HEK293 (cell line): ENCODE measurements at regions not wholly inside any gene's neighbourhood (a gene's known extent, or its start where the extent isn't known, plus 50 kb on each side); places are given as distances from the start of the nearest gene placed in this dataset.

Experiments used
- CTCF ChIA-PET: fragments of 350-600 bp; formaldehyde crosslinking; extraction: SDS; loops from one replicate; lab custom pipeline; 2021; ENCODE audit warnings: antibody characterized with exemption; lab: Yijun Ruan, JAX
- POLR2A ChIA-PET: fragments of 300-600 bp; formaldehyde crosslinking; extraction: SDS; loops from one replicate; lab custom pipeline; 2020; ENCODE audit warnings: antibody characterized with exemption, inconsistent platforms; lab: Yijun Ruan, JAX
- H3K27ac ChIP-seq: fragments of 200-500 bp; sonication (Bioruptor generic); 2 replicates; pipeline ENCODE4 v1.5.1; 2014; ENCODE audit warnings: low read depth, low read length, control low read depth, inconsistent platforms; ENCODE audit errors: extremely low read depth
- H3K36me3 ChIP-seq, 2 experiments: fragments of 200-500 bp in 1 of 2; sonication (Bioruptor generic) in 1 of 2; 1 replicate in 1 of 2; 2 replicates in 1 of 2; pipeline ENCODE4 v1.5.1; 2014 to 2017; ENCODE audit warnings: inconsistent platforms in 2 of 2, low read length in 2 of 2; ENCODE audit not compliant: control insufficient read depth in 2 of 2, insufficient read depth in 1 of 2
- H3K4me1 ChIP-seq: fragments of 200-500 bp; sonication (Bioruptor generic); 2 replicates; pipeline ENCODE4 v1.5.1; 2014; ENCODE audit warnings: mild to moderate bottlenecking, low read length, inconsistent platforms; ENCODE audit not compliant: control insufficient read depth, insufficient read depth
- H3K4me3 ChIP-seq: 2 replicates; pipeline ENCODE4 v1.5.1; 2011; ENCODE audit warnings: low read depth, mild to moderate bottlenecking, control low read depth, low read length, moderate library complexity
- H3K9me3 ChIP-seq: fragments of 200-500 bp; sonication (Bioruptor generic); 2 replicates; pipeline ENCODE4 v1.5.1; 2014; ENCODE audit warnings: low read depth, low read length, inconsistent platforms; ENCODE audit not compliant: control insufficient read depth, insufficient read depth
- GFI1B ChIP-seq: fragments of 450-650 bp; formaldehyde crosslinking; IDR thresholded peaks from 2 replicates; pipeline ENCODE4 v1.5.1; 2016; ENCODE audit warnings: missing biosample characterization, missing genetic modification characterization
- HOXD13 ChIP-seq: sonication (generic); formaldehyde crosslinking; IDR thresholded peaks from 2 replicates; pipeline ENCODE4 v1.8.0; 2022; ENCODE audit warnings: missing genetic modification reagents, borderline replicate concordance
- KLF1 ChIP-seq: fragments of 450-650 bp; formaldehyde crosslinking; IDR thresholded peaks from 2 replicates; pipeline ENCODE4 v1.5.1; 2016; ENCODE audit warnings: missing biosample characterization, missing genetic modification characterization
- KLF8 ChIP-seq: fragments of 450-650 bp; formaldehyde crosslinking; IDR thresholded peaks from 2 replicates; pipeline ENCODE4 v1.5.1; 2016; ENCODE audit warnings: missing biosample characterization, missing genetic modification characterization
- KLF9 ChIP-seq: fragments of 450-650 bp; formaldehyde crosslinking; IDR thresholded peaks from 2 replicates; pipeline ENCODE4 v1.5.1; 2016; ENCODE audit warnings: missing biosample characterization, missing genetic modification characterization, low read depth
- SETDB1 ChIP-seq: IDR thresholded peaks from one replicate; pipeline ENCODE4 v1.6.1; 2017; ENCODE audit warnings: mild to moderate bottlenecking, low read length, moderate library complexity, mixed read lengths; ENCODE audit not compliant: insufficient read length
- TCF7L2 ChIP-seq: IDR thresholded peaks from 2 replicates; pipeline ENCODE4 v1.6.1; 2011; ENCODE audit warnings: low read depth, mild to moderate bottlenecking, inconsistent platforms, low read length, moderate library complexity, borderline replicate concordance
- TRIM28 ChIP-seq: IDR thresholded peaks from 2 replicates; pipeline ENCODE4 v1.6.1; 2011; ENCODE audit warnings: low read length, control low read depth, borderline replicate concordance
- TSHZ1 ChIP-seq: fragments of 450-650 bp; formaldehyde crosslinking; IDR thresholded peaks from 2 replicates; pipeline ENCODE4 v1.5.1; 2016; ENCODE audit warnings: missing biosample characterization, missing genetic modification characterization, borderline replicate concordance
- YY2 ChIP-seq: fragments of 450-650 bp; formaldehyde crosslinking; IDR thresholded peaks from 2 replicates; pipeline ENCODE4 v1.5.1; 2016; ENCODE audit warnings: missing biosample characterization, missing genetic modification characterization
- ZEB2 ChIP-seq: fragments of 450-650 bp; formaldehyde crosslinking; IDR thresholded peaks from 2 replicates; pipeline ENCODE4 v1.5.1; 2016; ENCODE audit warnings: missing biosample characterization, missing genetic modification characterization
- ZFP37 ChIP-seq: fragments of 450-650 bp; formaldehyde crosslinking; IDR thresholded peaks from 2 replicates; pipeline ENCODE4 v1.5.1; 2016; ENCODE audit warnings: missing biosample characterization, missing genetic modification characterization
- ZIC2 ChIP-seq: fragments of 450-650 bp; formaldehyde crosslinking; IDR thresholded peaks from 2 replicates; pipeline ENCODE4 v1.5.1; 2016; ENCODE audit warnings: missing biosample characterization, missing genetic modification characterization
- ZNF211 ChIP-seq: fragments of 450-650 bp; formaldehyde crosslinking; IDR thresholded peaks from 2 replicates; pipeline ENCODE4 v1.5.1; 2016; ENCODE audit warnings: low read depth, missing biosample characterization, missing genetic modification characterization
- ZNF24 ChIP-seq: fragments of 450-650 bp; formaldehyde crosslinking; IDR thresholded peaks from 2 replicates; pipeline ENCODE4 v1.5.1; 2016; ENCODE audit warnings: missing biosample characterization, missing genetic modification characterization
- ZNF398 ChIP-seq: fragments of 450-650 bp; formaldehyde crosslinking; IDR thresholded peaks from 2 replicates; pipeline ENCODE4 v1.5.1; 2017; ENCODE audit warnings: missing biosample characterization, missing genetic modification characterization
- ZNF626 ChIP-seq: fragments of 450-650 bp; sonication (Bioruptor Pico); formaldehyde crosslinking; IDR thresholded peaks from 2 replicates; pipeline ENCODE4 v1.5.1; 2018; ENCODE audit warnings: missing biosample characterization, missing genetic modification characterization, inconsistent platforms
- ZNF654 ChIP-seq: fragments of 450-650 bp; formaldehyde crosslinking; IDR thresholded peaks from 2 replicates; pipeline ENCODE4 v1.5.1; 2016; ENCODE audit warnings: low read depth, missing biosample characterization, missing genetic modification characterization
- ZNF664 ChIP-seq: fragments of 450-650 bp; formaldehyde crosslinking; IDR thresholded peaks from 2 replicates; pipeline ENCODE4 v1.5.1; 2016; ENCODE audit warnings: missing biosample characterization, missing genetic modification characterization
- ZNF670 ChIP-seq: fragments of 450-650 bp; formaldehyde crosslinking; IDR thresholded peaks from 2 replicates; pipeline ENCODE4 v1.5.1; 2016; ENCODE audit warnings: missing biosample characterization, missing genetic modification characterization, low read depth
- ZNF701 ChIP-seq: fragments of 450-650 bp; formaldehyde crosslinking; IDR thresholded peaks from 2 replicates; pipeline ENCODE4 v1.5.1; 2016; ENCODE audit warnings: missing biosample characterization, missing genetic modification characterization
- ZNF776 ChIP-seq: fragments of 450-650 bp; formaldehyde crosslinking; IDR thresholded peaks from 2 replicates; pipeline ENCODE4 v1.5.0; 2017; ENCODE audit warnings: missing biosample characterization, missing genetic modification characterization, borderline replicate concordance
- ZNF837 ChIP-seq: fragments of 450-650 bp; formaldehyde crosslinking; IDR thresholded peaks from 2 replicates; pipeline ENCODE4 v1.5.1; 2016; ENCODE audit warnings: missing biosample characterization, missing genetic modification characterization

- TF ChIP-seq TSHZ1 (no peak), ZFP37 (no peak), GFI1B (tag by site-specific recombination) (no peak), TCF7L2 (no peak), ZNF837 (tag by site-specific recombination) (no peak), ZNF670 (tag by site-specific recombination) (no peak), KLF9 (no peak), ZNF654 (tag by site-specific recombination) (no peak), ZNF776 (tag by site-specific recombination) (no peak)
Measured at GRCh38 chr10:105759669-105760068, 1118.6 kb downstream of the SORCS3 start (continued).

GRCh38 chr10:105758209-105758998 is 1117.3 kb downstream of the SORCS3 start:
- no peak overlapping the region for H3K4me3 ChIP-seq
- H3K9me3 ChIP-seq, result no peaks in the 10 kb centered on the region
- H3K36me3 ChIP-seq, result no peaks in the 10 kb centered on the region
- no peaks in the 10 kb centered on the region for H3K4me1 ChIP-seq
- H3K27ac ChIP-seq, result no peak overlapping the region
- ChIA-PET CTCF (no interaction called here), POLR2A (no interaction called here)
- TF ChIP-seq SETDB1, result no peak
- TF ChIP-seq KLF1 (tag by site-specific recombination), result no peak

GRCh38 chr10:105757302-105757701 is 1116.2 kb downstream of the SORCS3 start:
- Histone ChIP-seq H3K36me3 (no peaks in the 10 kb centered on the region), H3K27ac (no peak overlapping the region), H3K9me3 (no peaks in the 10 kb centered on the region), H3K4me3 (no peak overlapping the region), H3K4me1 (no peaks in the 10 kb centered on the region)
- POLR2A ChIA-PET, result no interaction called here
- TF ChIP-seq ZNF701 (tag by site-specific recombination) (no peak), ZNF211 (no peak), ZNF24 (no peak), KLF8 (tag by site-specific recombination) (no peak), TRIM28 (no peak), ZNF664 (no peak), ZNF626 (tag by site-specific recombination) (no peak), ZIC2 (no peak), ZNF398 (tag by site-specific recombination) (no peak), ZEB2 (tag by site-specific recombination) (no peak), TSHZ1 (no peak), YY2 (tag by site-specific recombination) (no peak), HOXD13 (CRISPR knock-in tag) (no peak)
- CTCF ChIA-PET, result no interaction called here
